ENCODE measurements at regions not wholly inside any gene's neighbourhood (a gene's known extent, or its start where the extent isn't known, plus 50 kb on each side); places are given as distances from the start of the nearest gene placed in this dataset.

DNA sequence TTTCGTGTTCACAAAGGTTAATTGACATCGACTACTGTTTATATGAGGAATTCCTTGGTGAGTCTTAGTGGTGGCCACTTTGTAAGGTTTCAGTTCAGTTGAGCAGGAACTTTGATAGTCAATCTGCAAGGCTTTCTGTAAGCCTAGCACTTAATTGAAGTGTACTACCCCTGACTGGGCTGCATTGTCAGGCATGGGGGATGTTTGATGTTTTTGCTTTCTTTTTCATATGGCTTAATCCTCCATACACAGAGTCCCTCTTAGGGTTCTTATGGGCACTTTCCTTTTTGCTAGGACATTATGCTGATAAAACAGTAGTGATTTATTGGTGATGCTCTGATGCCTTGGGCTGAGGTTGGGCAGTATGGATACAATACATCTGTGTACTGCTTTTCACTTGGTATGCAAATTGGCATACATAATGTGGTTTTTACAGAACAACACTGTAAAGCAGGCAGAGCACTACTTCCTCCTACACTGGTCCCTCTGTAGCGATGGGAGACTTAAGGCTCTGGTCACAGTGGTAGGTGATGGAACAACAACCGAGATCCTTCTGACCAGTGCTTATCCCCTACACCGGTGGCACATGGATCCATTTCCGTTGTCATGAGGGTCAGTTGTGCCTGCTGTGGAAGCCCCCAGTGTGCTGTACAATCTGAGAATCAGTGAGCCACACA is 261.0 kb downstream of the MFSD1 start:
- Mint-ChIP-seq H3K4me1 (no peaks in the 10 kb centered on the region), H3K4me3 (no peak overlapping the region), H3K36me3 (no peaks in the 10 kb centered on the region), H3K27ac (no peak overlapping the region), H3K9me3 (peaks cover 0 to 13% (median 0%) of the 10 kb centered on the region in 8 donors), H3K27me3 (no peaks in the 10 kb centered on the region)
- CTCF ChIA-PET (ENCODE audit: partially characterized antibody) = no interaction called here
- Histone ChIP-seq H3K36me3 (ENCODE audit: insufficient read depth, low read length) (no peaks in the 10 kb centered on the region), H3K9me3 (ENCODE audit: control insufficient read depth in 1 of 2, low read length in 2 of 2) (no peaks in the 10 kb centered on the region), H3K27ac (ENCODE audit: low read depth, low read length) (no peak overlapping the region), H3K4me1 (ENCODE audit: insufficient read depth, low read length) (no peaks in the 10 kb centered on the region), H3K27me3 (ENCODE audit: insufficient read depth, low read length) (no peaks in the 10 kb centered on the region), H3K4me3 (ENCODE audit: low read length in 2 of 2) (no peak overlapping the region)
- intact Hi-C loops (cut with micrococcal nuclease) = no loop called here
- DNase-seq = no peak
- POLR2A ChIA-PET (ENCODE audit: partially characterized antibody) = no interaction called here

DNA sequence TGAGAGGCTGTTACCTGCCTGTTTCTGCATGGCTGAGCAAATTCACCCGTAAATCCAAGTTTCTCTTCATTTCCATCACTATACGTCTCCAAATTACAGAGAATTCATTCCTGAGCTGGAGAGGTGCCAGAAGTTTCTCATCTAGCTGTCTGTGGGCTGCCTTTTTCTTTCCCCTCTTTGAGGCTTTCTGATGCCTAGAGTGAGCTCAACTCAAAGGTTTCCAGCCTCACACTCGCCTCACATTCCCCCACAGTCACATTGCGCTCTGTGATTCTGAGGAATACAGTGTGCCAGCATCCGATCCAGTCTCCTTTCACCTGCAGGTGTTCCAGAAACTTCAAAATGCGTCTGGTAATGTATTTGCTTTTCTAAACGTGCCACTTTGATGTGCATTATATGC is 267.2 kb downstream of the MFSD1 start, which contains the start of gene IQCJ:
IQCJ (plus strand) TSS at position 229 of the 400 bp plus-strand sequence.
- Histone ChIP-seq H3K4me1 (ENCODE audit: insufficient read depth, low read length) (no peaks in the 10 kb centered on the region), H3K9me3 (ENCODE audit: control insufficient read depth in 1 of 2, low read length in 2 of 2) (no peaks in the 10 kb centered on the region), H3K27ac (ENCODE audit: low read depth, low read length) (no peak within 1 kb of the TSS), H3K27me3 (ENCODE audit: insufficient read depth, low read length) (no peaks in the 10 kb centered on the region), H3K36me3 (ENCODE audit: insufficient read depth, low read length) (no peaks in the 10 kb centered on the region), H3K4me3 (ENCODE audit: low read length in 2 of 2) (no peak within 1 kb of the TSS)
- no peaks in the 10 kb centered on the region for H3K36me3 Mint-ChIP-seq
- no peak for DNase-seq
- intact Hi-C loops (cut with micrococcal nuclease) = no loop called here
- H3K4me1 Mint-ChIP-seq = no peaks in the 10 kb centered on the region
- POLR2A ChIA-PET (ENCODE audit: partially characterized antibody) = no interaction called here
- no peak within 1 kb of the TSS for H3K4me3 Mint-ChIP-seq
- no peak within 1 kb of the TSS for H3K27ac Mint-ChIP-seq
- H3K27me3 Mint-ChIP-seq = peaks cover 0 to 4% of the 10 kb centered on the region in 2 donors
- CTCF ChIA-PET (ENCODE audit: partially characterized antibody) = no interaction called here
- H3K9me3 Mint-ChIP-seq = peaks cover 0 to 9% (median 0%) of the 10 kb centered on the region in 8 donors

DNA sequence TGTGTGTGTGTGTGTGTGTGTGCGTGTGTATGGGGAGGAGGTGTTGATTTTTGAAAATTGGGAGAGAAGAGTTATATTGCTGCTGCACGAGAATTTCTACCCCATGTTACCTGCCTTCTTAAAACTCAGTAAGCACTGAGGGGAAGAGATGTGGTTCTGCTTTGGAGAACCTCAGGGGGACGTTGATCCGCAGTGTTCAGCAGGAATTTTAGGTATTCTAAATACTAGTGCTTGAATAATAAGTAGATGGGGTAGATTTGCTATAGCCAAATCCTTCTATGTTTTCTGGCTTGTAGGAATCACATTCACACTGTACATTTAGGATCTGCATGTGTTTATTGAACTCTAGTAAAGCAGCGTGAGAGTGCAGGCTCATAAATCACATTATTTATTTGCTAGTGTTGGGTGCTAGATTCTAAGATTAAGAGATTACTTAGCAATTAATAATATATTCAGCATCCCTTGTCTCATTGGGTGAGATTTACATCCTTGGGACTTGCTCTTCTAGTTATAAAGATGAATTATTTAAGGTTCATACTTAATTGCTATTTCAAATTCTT is 268.1 kb downstream of the MFSD1 start:
- intact Hi-C loops (cut with micrococcal nuclease) = no loop called here
- peaks cover 0 to 4% (median 0%) of the 10 kb centered on the region in 8 donors for H3K9me3 Mint-ChIP-seq
- POLR2A ChIA-PET (ENCODE audit: partially characterized antibody) = no interaction called here
- H3K9me3 ChIP-seq (ENCODE audit: control insufficient read depth in 1 of 2, low read length in 2 of 2) = no peaks in the 10 kb centered on the region
- no peak overlapping the region for H3K27ac Mint-ChIP-seq
- CTCF ChIA-PET (ENCODE audit: partially characterized antibody) = no interaction called here
- H3K36me3 Mint-ChIP-seq = no peaks in the 10 kb centered on the region
- H3K4me1 ChIP-seq (ENCODE audit: insufficient read depth, low read length) = no peaks in the 10 kb centered on the region
- no peaks in the 10 kb centered on the region for H3K4me1 Mint-ChIP-seq
- H3K27ac ChIP-seq (ENCODE audit: low read depth, low read length) = no peak overlapping the region
- H3K27me3 ChIP-seq (ENCODE audit: insufficient read depth, low read length) = no peaks in the 10 kb centered on the region
- H3K4me3 Mint-ChIP-seq = no peak overlapping the region
- no peak for DNase-seq
- H3K27me3 Mint-ChIP-seq = peaks cover 0 to 4% of the 10 kb centered on the region in 2 donors
- no peaks in the 10 kb centered on the region for H3K36me3 ChIP-seq (ENCODE audit: insufficient read depth, low read length)
- no peak overlapping the region for H3K4me3 ChIP-seq (ENCODE audit: low read length in 2 of 2)

DNA sequence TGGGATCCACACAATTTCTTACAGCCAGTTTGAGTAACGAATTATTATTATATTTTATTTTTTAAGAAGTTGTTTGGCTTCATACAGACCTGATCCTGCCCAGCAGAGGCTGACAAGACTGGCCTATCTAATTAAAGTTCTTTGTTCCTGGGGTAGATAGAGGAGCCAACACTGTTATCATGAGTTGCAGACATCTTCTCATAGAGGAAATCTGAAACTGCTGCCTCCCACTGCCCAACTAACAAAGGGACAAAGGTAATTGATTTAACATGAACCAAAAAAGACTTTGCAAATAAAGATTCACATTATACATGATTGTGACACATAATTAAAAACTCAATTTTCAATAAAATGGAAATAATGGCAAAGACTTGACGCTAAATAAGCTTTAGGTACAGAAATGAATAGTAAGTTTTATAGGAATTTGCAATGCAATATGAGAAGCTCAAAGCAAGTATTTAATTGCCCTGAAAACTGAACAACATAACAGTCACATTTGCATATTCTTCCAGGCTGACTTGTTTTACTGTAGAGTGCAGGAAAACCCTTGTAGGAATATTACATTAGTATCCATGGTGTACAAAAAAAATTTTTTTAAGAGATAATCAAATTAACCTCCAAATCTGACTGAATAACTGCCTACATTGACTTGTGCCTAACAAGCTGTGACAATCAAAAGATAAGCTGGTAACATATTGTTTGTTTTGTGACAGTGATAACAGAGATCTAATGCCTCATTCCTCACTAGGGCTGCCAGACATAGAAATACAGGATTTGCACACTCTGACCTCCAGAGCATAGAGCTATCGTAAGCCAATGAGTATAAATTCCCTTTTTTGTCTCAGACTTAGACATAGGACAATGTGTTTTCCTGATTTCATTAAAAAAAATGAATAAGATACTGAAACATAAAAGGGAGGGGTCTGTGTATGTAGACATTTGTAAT is 273.2 kb downstream of the MFSD1 start:
- Histone ChIP-seq H3K27ac (ENCODE audit: low read depth, low read length) (no peak overlapping the region), H3K4me1 (ENCODE audit: insufficient read depth, low read length) (no peaks in the 10 kb centered on the region), H3K9me3 (ENCODE audit: control insufficient read depth in 1 of 2, low read length in 2 of 2) (no peaks in the 10 kb centered on the region), H3K27me3 (ENCODE audit: insufficient read depth, low read length) (no peaks in the 10 kb centered on the region), H3K36me3 (ENCODE audit: insufficient read depth, low read length) (no peaks in the 10 kb centered on the region), H3K4me3 (ENCODE audit: low read length in 2 of 2) (no peak overlapping the region)
- intact Hi-C loops (cut with micrococcal nuclease) = no loop called here
- no peaks in the 10 kb centered on the region for H3K4me1 Mint-ChIP-seq
- no peaks in the 10 kb centered on the region for H3K36me3 Mint-ChIP-seq
- no peak overlapping the region for H3K4me3 Mint-ChIP-seq
- H3K9me3 Mint-ChIP-seq = peaks cover 0 to 4% (median 0%) of the 10 kb centered on the region in 8 donors
- peaks cover 0 to 1% of the 10 kb centered on the region in 2 donors for H3K27me3 Mint-ChIP-seq
- ChIA-PET CTCF (ENCODE audit: partially characterized antibody) (no interaction called here), POLR2A (ENCODE audit: partially characterized antibody) (no interaction called here)
- no peak for DNase-seq
- H3K27ac Mint-ChIP-seq = no peak overlapping the region

DNA sequence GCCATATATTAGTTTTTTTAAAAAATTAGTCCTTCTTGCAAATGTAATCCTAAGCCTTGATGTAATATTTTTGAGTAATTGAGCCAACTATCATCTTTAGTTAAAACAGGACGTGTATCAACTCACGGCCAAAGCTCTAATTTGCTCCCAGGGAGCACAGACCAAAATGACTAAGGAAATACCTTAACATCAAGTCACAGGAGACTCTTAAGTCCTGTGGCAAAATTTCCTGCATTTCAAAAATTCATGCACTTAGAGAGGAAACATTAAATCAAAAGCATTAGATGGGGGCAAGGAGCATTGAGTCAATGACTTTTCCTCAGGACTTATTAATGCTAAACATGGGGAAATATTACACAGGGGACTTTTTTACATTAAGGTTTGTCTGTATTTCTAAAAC is 276.0 kb downstream of the MFSD1 start:
- intact Hi-C loops (cut with micrococcal nuclease) = no loop called here

DNA sequence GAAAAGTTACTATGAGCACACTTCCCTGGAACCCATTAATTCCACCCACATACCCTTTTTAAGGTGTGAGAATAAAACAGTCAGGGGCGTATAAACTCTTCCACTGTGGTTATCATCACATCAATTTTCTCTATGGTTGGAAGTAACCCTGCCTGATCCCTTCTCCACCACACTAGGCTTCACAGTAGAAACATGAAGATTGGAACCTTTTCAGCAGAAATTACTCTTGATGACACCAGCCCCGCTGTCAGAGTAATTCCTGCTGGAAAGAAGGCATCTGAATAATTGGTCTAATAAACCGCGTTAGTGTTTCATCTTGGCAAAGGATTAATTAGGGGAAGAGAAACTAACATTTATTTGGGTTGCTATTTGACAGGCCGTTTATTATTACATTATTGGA is 278.4 kb downstream of the MFSD1 start:
- Histone ChIP-seq H3K27ac (ENCODE audit: low read depth, low read length) (no peak overlapping the region), H3K27me3 (ENCODE audit: insufficient read depth, low read length) (no peaks in the 10 kb centered on the region), H3K9me3 (ENCODE audit: control insufficient read depth in 1 of 2, low read length in 2 of 2) (no peaks in the 10 kb centered on the region), H3K4me3 (ENCODE audit: low read length in 2 of 2) (no peak overlapping the region), H3K36me3 (ENCODE audit: insufficient read depth, low read length) (no peaks in the 10 kb centered on the region), H3K4me1 (ENCODE audit: insufficient read depth, low read length) (no peaks in the 10 kb centered on the region)
- Mint-ChIP-seq H3K4me1 (no peaks in the 10 kb centered on the region), H3K27ac (no peak overlapping the region), H3K36me3 (no peaks in the 10 kb centered on the region), H3K9me3 (peaks cover 0 to 9% (median 2%) of the 10 kb centered on the region in 8 donors), H3K4me3 (no peak overlapping the region), H3K27me3 (no peaks in the 10 kb centered on the region)
- ChIA-PET POLR2A (ENCODE audit: partially characterized antibody) (no interaction called here), CTCF (ENCODE audit: partially characterized antibody) (no interaction called here)
- DNase-seq = no peak
- intact Hi-C loops (cut with micrococcal nuclease) = no loop called here

More for the DNA sequence above, 276.0 kb downstream of the MFSD1 start:
- Mint-ChIP-seq H3K27me3 (no peaks in the 10 kb centered on the region), H3K4me3 (no peak overlapping the region), H3K27ac (no peak overlapping the region), H3K9me3 (peaks cover 0 to 6% (median under 1%) of the 10 kb centered on the region in 8 donors), H3K4me1 (no peaks in the 10 kb centered on the region), H3K36me3 (no peaks in the 10 kb centered on the region)
- Histone ChIP-seq H3K4me1 (ENCODE audit: insufficient read depth, low read length) (no peaks in the 10 kb centered on the region), H3K9me3 (ENCODE audit: control insufficient read depth in 1 of 2, low read length in 2 of 2) (no peaks in the 10 kb centered on the region), H3K36me3 (ENCODE audit: insufficient read depth, low read length) (no peaks in the 10 kb centered on the region), H3K27me3 (ENCODE audit: insufficient read depth, low read length) (no peaks in the 10 kb centered on the region), H3K27ac (ENCODE audit: low read depth, low read length) (no peak overlapping the region), H3K4me3 (ENCODE audit: low read length in 2 of 2) (no peak overlapping the region)
- DNase-seq = no peak
- ChIA-PET POLR2A (ENCODE audit: partially characterized antibody) (no interaction called here), CTCF (ENCODE audit: partially characterized antibody) (no interaction called here)

DNA sequence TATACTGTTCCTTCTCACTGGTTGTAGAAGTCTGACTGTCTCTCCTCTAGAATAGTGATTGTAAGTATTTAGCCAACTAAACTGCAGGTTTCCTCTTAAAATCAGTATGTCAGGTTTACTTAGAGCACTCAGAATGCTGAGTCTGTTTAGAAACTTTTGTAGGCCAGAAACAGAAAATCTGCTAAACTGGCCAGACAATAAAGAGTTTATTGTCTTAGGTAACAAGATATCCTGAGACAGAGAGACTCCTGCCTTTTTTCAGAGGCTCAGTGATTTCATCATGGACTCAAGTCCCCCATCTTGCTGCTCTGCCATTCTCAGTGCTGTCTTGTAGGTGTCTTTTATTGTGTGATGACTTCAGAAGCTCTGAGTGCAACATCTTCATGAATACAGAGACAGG is 279.0 kb downstream of the MFSD1 start:
- intact Hi-C loops (cut with micrococcal nuclease) = no loop called here
- Mint-ChIP-seq H3K36me3 (no peaks in the 10 kb centered on the region), H3K27ac (no peak overlapping the region), H3K4me3 (no peak overlapping the region), H3K4me1 (no peaks in the 10 kb centered on the region), H3K9me3 (peaks cover 0 to 9% (median 2%) of the 10 kb centered on the region in 8 donors), H3K27me3 (no peaks in the 10 kb centered on the region)
- Histone ChIP-seq H3K27ac (ENCODE audit: low read depth, low read length) (no peak overlapping the region), H3K4me3 (ENCODE audit: low read length in 2 of 2) (no peak overlapping the region), H3K36me3 (ENCODE audit: insufficient read depth, low read length) (no peaks in the 10 kb centered on the region), H3K4me1 (ENCODE audit: insufficient read depth, low read length) (no peaks in the 10 kb centered on the region), H3K9me3 (ENCODE audit: control insufficient read depth in 1 of 2, low read length in 2 of 2) (no peaks in the 10 kb centered on the region), H3K27me3 (ENCODE audit: insufficient read depth, low read length) (no peaks in the 10 kb centered on the region)
- CTCF ChIA-PET (ENCODE audit: partially characterized antibody) = no interaction called here
- POLR2A ChIA-PET (ENCODE audit: partially characterized antibody) = no interaction called here
- DNase-seq = no peak

Measured in CD4-positive, alpha-beta memory T cell (primary cell).